Thyroid gland (tissue), 4 donors: ENCODE measurements at regions not wholly inside any gene's neighbourhood (a gene's known extent, or its start where the extent isn't known, plus 50 kb on each side); places are given as distances from the start of the nearest gene placed in this dataset.

Experiments
- DNase-seq, 2 donors: peaks; one replicate each; pipeline ENCODE4 v3.0.0-alpha.2; 2019
- H3K27ac ChIP-seq, 3 donors: fragments of 200-600 bp; sonication (generic); 1 replicate in 2 of 3; 2 replicates in 1 of 3; pipeline ENCODE4 v1.5.1; 2016 to 2019; ENCODE audit warnings: mild to moderate bottlenecking in 1 of 3, moderate library complexity in 1 of 3
- H3K27me3 ChIP-seq: fragments of 200-600 bp; sonication (generic); one replicate; pipeline ENCODE4 v1.5.1; 2019
- H3K36me3 ChIP-seq, 2 donors: fragments of 200-600 bp; sonication (generic); one replicate each; pipeline ENCODE4 v1.5.1; 2016 to 2019
- H3K4me1 ChIP-seq, 2 donors: fragments of 200-600 bp; sonication (generic); one replicate each; pipeline ENCODE4 v1.5.1; 2017 to 2019
- H3K4me3 ChIP-seq, 3 donors: fragments of 200-600 bp; sonication (generic); replicated peaks in 1 of 3; 1 replicate in 2 of 3; 2 replicates in 1 of 3; pipeline ENCODE4 v1.5.1; 2016; ENCODE audit warnings: mild to moderate bottlenecking in 1 of 3
- H3K9me3 ChIP-seq: fragments of 200-600 bp; sonication (generic); one replicate; pipeline ENCODE4 v1.5.1; 2017
- POLR2A ChIP-seq, 2 donors: fragments of 450-650 bp; IDR thresholded peaks; one replicate each; pipeline ENCODE4 v1.6.1; 2017; ENCODE audit warnings: antibody characterized with exemption in 2 of 2, mild to moderate bottlenecking in 2 of 2, moderate library complexity in 1 of 2
- WGBS, 2 donors: methylation state at CpG; one replicate each; pipeline ENCODE4 v1.1.5; 2017; 5-methylcytosine and 5-hydroxymethylcytosine counted together
- intact Hi-C: fragments of 100-400 bp; cut with DNase I; formaldehyde crosslinking; loops from one replicate; pipeline ENCODE4 v1.15.1; 2023
- TF ChIP-seq, protein P1 (sequence below), 6 experiments: fragments of 200-600 bp in 3 of 6; fragments of 450-650 bp in 3 of 6; sonication (generic) in 3 of 6; IDR thresholded peaks; one replicate each; pipeline ENCODE4 v1.5.1; 2016 to 2019; ENCODE audit warnings: antibody characterized with exemption in 6 of 6, mild to moderate bottlenecking in 2 of 6, inconsistent platforms in 1 of 6, moderate library complexity in 1 of 6

DNA sequence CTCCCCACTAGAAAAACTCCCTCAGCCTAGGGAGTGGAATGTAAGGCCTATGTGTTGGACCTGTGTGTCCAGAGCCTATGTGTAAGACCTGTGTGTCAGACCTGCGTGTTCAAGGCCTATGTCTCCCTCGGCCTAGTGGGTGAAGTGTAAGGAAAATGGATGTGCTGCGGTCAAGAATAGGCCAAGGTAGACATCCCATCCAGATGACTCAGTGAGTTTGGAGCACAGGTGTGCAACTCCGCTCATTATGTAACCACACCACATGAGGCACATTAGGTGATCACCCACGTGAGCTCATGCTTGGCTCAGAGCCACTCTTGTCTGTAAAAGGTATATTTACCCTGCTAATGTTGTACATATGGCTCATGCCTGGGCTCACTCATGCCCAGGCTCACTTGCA, 565.3 kb upstream of the CRIM1 start:
- H3K9me3 ChIP-seq: no peaks in the 10 kb centered on the region
- WGBS, 2 donors: 80 to 98% methylated on average over 5 of the region's 5 CpGs
- H3K36me3 ChIP-seq: no peaks in the 10 kb centered on the region
- intact Hi-C loops: no loop called here
- H3K4me1 ChIP-seq: peaks cover 0 to 5% of the 10 kb centered on the region in 2 donors
- no peaks in the 10 kb centered on the region for H3K27me3 ChIP-seq
- H3K4me3 ChIP-seq: no peak overlapping the region
- TF ChIP-seq POLR2A (IDR thresholded peaks at IDR 0.05): no peak
- TF ChIP-seq, protein P1, sequence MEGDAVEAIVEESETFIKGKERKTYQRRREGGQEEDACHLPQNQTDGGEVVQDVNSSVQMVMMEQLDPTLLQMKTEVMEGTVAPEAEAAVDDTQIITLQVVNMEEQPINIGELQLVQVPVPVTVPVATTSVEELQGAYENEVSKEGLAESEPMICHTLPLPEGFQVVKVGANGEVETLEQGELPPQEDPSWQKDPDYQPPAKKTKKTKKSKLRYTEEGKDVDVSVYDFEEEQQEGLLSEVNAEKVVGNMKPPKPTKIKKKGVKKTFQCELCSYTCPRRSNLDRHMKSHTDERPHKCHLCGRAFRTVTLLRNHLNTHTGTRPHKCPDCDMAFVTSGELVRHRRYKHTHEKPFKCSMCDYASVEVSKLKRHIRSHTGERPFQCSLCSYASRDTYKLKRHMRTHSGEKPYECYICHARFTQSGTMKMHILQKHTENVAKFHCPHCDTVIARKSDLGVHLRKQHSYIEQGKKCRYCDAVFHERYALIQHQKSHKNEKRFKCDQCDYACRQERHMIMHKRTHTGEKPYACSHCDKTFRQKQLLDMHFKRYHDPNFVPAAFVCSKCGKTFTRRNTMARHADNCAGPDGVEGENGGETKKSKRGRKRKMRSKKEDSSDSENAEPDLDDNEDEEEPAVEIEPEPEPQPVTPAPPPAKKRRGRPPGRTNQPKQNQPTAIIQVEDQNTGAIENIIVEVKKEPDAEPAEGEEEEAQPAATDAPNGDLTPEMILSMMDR (IDR thresholded peaks at IDR 0.05): no peak
- DNase-seq: no peak
- H3K27ac ChIP-seq: no peak overlapping the region

- H3K9me3 ChIP-seq: no peaks in the 10 kb centered on the region
- H3K4me3 ChIP-seq: no peak overlapping the region
- TF ChIP-seq POLR2A (IDR thresholded peaks at IDR 0.05): no peak
- TF ChIP-seq, protein P1 (IDR thresholded peaks at IDR 0.05): no peak
- no peak for DNase-seq
- no peaks in the 10 kb centered on the region for H3K36me3 ChIP-seq
- peaks cover 0 to 5% of the 10 kb centered on the region in 2 donors for H3K4me1 ChIP-seq
- intact Hi-C loops: no loop called here
- 85 to 90% methylated on average over 10 of the region's 10 CpGs for WGBS, 2 donors
- no peak overlapping the region for H3K27ac ChIP-seq
- no peaks in the 10 kb centered on the region for H3K27me3 ChIP-seq
These were observed 567.0 kb upstream of the CRIM1 start for GRCh38 chr2:35788543-35788942.

- no peaks in the 10 kb centered on the region for H3K27me3 ChIP-seq
- DNase-seq: no peak
- intact Hi-C loops: no loop called here
- no peak overlapping the region for H3K27ac ChIP-seq
- H3K36me3 ChIP-seq: no peaks in the 10 kb centered on the region
- no peak overlapping the region for H3K4me3 ChIP-seq
- no peaks in the 10 kb centered on the region for H3K9me3 ChIP-seq
- peaks cover 0 to 3% of the 10 kb centered on the region in 2 donors for H3K4me1 ChIP-seq
- TF ChIP-seq, protein P1 (IDR thresholded peaks at IDR 0.05): no peak
- no peak for TF ChIP-seq POLR2A (IDR thresholded peaks at IDR 0.05)
- 80 to 87% methylated on average over 4 of the region's 4 CpGs for WGBS, 2 donors
These were observed 568.1 kb upstream of the CRIM1 start for GRCh38 chr2:35787302-35788031.

- Histone ChIP-seq H3K27ac (no peak overlapping the region), H3K9me3 (no peaks in the 10 kb centered on the region), H3K27me3 (no peaks in the 10 kb centered on the region), H3K4me3 (no peak overlapping the region), H3K4me1 (no peaks in the 10 kb centered on the region), H3K36me3 (no peaks in the 10 kb centered on the region)
- TF ChIP-seq, protein P1 (IDR thresholded peaks at IDR 0.05): no peak
- no peak for TF ChIP-seq POLR2A (IDR thresholded peaks at IDR 0.05)
- DNase-seq: no peak
- intact Hi-C loops: no loop called here
These were observed 570.0 kb upstream of the CRIM1 start for GRCh38 chr2:35785564-35785963.

- H3K4me3 ChIP-seq: no peak overlapping the region
- DNase-seq: no peak
- TF ChIP-seq POLR2A (IDR thresholded peaks at IDR 0.05): no peak
- TF ChIP-seq, protein P1 (IDR thresholded peaks at IDR 0.05): no peak
- no peak overlapping the region for H3K27ac ChIP-seq
- no peaks in the 10 kb centered on the region for H3K27me3 ChIP-seq
- H3K9me3 ChIP-seq: no peaks in the 10 kb centered on the region
- WGBS, 2 donors: 45 to 89% methylated on average over 1 of the region's 1 CpG
- H3K4me1 ChIP-seq: no peaks in the 10 kb centered on the region
- intact Hi-C loops: no loop called here
- H3K36me3 ChIP-seq: no peaks in the 10 kb centered on the region
These were observed 570.8 kb upstream of the CRIM1 start for GRCh38 chr2:35784777-35785176.
